Ectodermal cell (in vitro differentiated cells): ENCODE measurements at regions not wholly inside any gene's neighbourhood (a gene's known extent, or its start where the extent isn't known, plus 50 kb on each side); places are given as distances from the start of the nearest gene placed in this dataset.

Experiments used
- H3K27ac ChIP-seq: 2 replicates; pipeline ENCODE4 v1.7.0; 2013; ENCODE audit warnings: mild to moderate bottlenecking, low read depth, low read length; ENCODE audit not compliant: insufficient read depth, poor library complexity, severe bottlenecking
- H3K27me3 ChIP-seq: 2 replicates; pipeline ENCODE4 v1.7.0; 2013; ENCODE audit warnings: mild to moderate bottlenecking, low read length; ENCODE audit not compliant: insufficient read depth, control insufficient read depth, poor library complexity, severe bottlenecking
- H3K36me3 ChIP-seq: one replicate; pipeline ENCODE4 v1.7.0; 2013; ENCODE audit warnings: low read length; ENCODE audit not compliant: control insufficient read depth, insufficient read depth
- H3K4me1 ChIP-seq: one replicate; pipeline ENCODE4 v1.7.0; 2013; ENCODE audit warnings: low read length; ENCODE audit not compliant: control insufficient read depth, insufficient read depth
- H3K4me3 ChIP-seq: 2 replicates; pipeline ENCODE4 v1.7.0; 2013; ENCODE audit warnings: low read depth, low read length, control low read depth; ENCODE audit not compliant: insufficient read depth
- H3K9me3 ChIP-seq: 2 replicates; pipeline ENCODE4 v1.7.0; 2013; ENCODE audit warnings: mild to moderate bottlenecking, low read length, moderate library complexity; ENCODE audit not compliant: control insufficient read depth
- WGBS, 2 experiments: methylation state at CpG; one replicate each; pipeline ENCODE4 v1.1.7; 2013; ENCODE audit warnings: missing lambda C conversion rate in 2 of 2; 5-methylcytosine and 5-hydroxymethylcytosine counted together

GRCh38 chr15:69575387-69575786 lies 122.8 kb downstream of the RPLP1 start:
- Histone ChIP-seq H3K36me3 (no peaks in the 10 kb centered on the region), H3K4me3 (no peak overlapping the region), H3K4me1 (peaks cover 12% of the 10 kb centered on the region), H3K27ac (no peak overlapping the region), H3K27me3 (no peaks in the 10 kb centered on the region), H3K9me3 (no peaks in the 10 kb centered on the region)
- 90% methylated on average over 6 of the region's 6 CpGs for WGBS, 2 experiments

DNA sequence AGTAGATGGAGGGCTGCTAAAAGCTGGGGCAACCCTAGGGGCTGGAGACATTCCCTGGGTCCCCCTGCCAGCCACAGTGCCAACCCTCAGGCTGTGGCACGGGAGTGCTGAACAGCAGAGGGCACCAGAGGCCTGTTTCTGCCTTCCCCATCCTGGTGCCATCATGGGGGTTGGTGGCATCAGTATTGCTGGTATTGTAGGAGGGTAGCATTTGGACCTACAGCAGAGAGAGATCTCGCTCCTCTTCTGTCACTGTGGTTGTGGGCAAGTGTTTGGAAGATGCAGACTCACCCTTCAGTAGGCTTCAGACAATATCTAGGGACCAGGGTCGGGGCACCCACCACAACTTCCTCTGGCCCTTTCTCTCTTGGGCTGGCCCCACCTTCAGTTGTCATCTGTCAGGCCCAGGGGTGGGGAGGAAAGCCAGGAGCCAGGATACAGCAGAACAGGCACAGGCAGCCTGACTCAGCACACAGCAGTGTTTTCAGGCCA lies 123.5 kb downstream of the RPLP1 start:
- peaks cover 15% of the 10 kb centered on the region for H3K4me1 ChIP-seq
- no peaks in the 10 kb centered on the region for H3K27me3 ChIP-seq
- no peak overlapping the region for H3K27ac ChIP-seq
- H3K9me3 ChIP-seq = no peaks in the 10 kb centered on the region
- no peak overlapping the region for H3K4me3 ChIP-seq
- H3K36me3 ChIP-seq = no peaks in the 10 kb centered on the region
- WGBS, 2 experiments = 74 to 75% methylated on average over 3 of the region's 3 CpGs

DNA sequence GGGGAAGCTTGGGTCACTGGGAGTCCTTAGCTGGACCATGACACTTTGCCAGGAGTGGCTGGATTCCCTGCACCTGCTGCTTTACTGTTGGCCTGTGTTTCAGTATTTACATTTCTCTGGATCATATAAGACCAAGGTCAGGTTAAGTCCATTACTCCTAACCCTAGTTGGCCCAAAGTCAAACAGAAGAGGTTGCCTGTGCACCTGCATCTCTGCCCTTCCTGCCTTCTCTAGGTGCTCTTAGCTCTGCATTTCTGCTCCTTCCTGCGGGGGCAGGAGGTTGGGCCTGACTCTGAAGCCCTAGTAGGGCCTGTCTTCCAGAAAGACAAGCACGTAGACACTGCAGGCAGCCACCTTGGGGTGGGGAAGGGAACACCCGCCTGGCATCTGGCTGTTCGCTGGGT lies 124.3 kb downstream of the RPLP1 start:
- no peaks in the 10 kb centered on the region for H3K9me3 ChIP-seq
- no peak overlapping the region for H3K27ac ChIP-seq
- H3K27me3 ChIP-seq = no peaks in the 10 kb centered on the region
- peaks cover 15% of the 10 kb centered on the region for H3K4me1 ChIP-seq
- H3K36me3 ChIP-seq = no peaks in the 10 kb centered on the region
- H3K4me3 ChIP-seq = no peak overlapping the region
- 92 to 97% methylated on average over 4 of the region's 4 CpGs for WGBS, 2 experiments

GRCh38 chr15:69577397-69577796 lies 124.8 kb downstream of the RPLP1 start:
- Histone ChIP-seq H3K36me3 (no peaks in the 10 kb centered on the region), H3K27ac (no peak overlapping the region), H3K27me3 (no peaks in the 10 kb centered on the region), H3K4me1 (peaks cover 15% of the 10 kb centered on the region), H3K9me3 (no peaks in the 10 kb centered on the region), H3K4me3 (no peak overlapping the region)
- 93 to 95% methylated on average over 7 of the region's 7 CpGs for WGBS, 2 experiments

GRCh38 chr15:69578252-69578651 lies 125.6 kb downstream of the RPLP1 start:
- Histone ChIP-seq H3K27me3 (no peaks in the 10 kb centered on the region), H3K9me3 (no peaks in the 10 kb centered on the region), H3K4me1 (peaks cover 15% of the 10 kb centered on the region), H3K27ac (no peak overlapping the region), H3K4me3 (no peak overlapping the region), H3K36me3 (no peaks in the 10 kb centered on the region)
- WGBS, 2 experiments = 93 to 96% methylated on average over 9 of the region's 9 CpGs

DNA sequence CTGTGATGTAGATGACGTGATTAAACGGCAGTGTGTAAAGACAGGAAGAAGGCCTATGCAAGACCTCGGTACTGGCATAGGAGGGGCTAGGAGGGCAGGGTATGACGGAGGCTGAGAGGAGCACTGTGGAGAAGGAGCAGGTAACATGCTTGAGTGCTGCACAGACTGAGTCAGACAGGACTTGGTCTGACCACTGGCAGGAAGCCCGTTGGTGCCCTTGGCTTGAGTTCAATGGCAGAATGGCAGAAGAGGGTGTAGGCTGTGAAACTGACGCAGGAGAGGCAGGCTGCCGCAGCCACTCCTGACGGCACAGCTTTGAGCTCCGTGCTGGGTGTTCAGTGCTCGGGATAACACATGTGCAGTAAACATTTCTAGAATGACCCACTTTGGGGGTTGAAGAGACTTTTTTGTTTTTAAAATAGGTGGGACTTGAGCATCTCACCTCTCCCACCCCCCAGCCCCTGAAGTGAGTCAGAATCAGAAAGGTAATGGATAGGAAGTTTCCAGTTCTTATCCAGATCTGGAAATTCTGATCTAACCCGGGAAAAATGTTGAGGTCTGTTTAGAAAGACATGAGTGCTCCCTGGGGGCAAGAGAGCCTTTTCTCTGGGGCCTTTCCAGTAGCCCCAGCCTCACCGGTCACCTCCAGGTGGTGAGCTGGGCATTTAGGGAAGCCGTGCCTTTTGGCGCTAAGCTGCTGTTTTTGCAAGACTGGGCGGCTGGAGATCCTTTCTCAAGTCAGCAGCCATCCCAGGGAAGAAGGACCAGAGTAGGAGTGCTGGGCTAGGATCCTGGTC lies 126.4 kb downstream of the RPLP1 start:
- Histone ChIP-seq H3K9me3 (no peaks in the 10 kb centered on the region), H3K27ac (no peak overlapping the region), H3K36me3 (no peaks in the 10 kb centered on the region), H3K4me1 (peaks cover 17% of the 10 kb centered on the region), H3K4me3 (no peak overlapping the region), H3K27me3 (no peaks in the 10 kb centered on the region)
- 91 to 93% methylated on average over 15 of the region's 15 CpGs for WGBS, 2 experiments

DNA sequence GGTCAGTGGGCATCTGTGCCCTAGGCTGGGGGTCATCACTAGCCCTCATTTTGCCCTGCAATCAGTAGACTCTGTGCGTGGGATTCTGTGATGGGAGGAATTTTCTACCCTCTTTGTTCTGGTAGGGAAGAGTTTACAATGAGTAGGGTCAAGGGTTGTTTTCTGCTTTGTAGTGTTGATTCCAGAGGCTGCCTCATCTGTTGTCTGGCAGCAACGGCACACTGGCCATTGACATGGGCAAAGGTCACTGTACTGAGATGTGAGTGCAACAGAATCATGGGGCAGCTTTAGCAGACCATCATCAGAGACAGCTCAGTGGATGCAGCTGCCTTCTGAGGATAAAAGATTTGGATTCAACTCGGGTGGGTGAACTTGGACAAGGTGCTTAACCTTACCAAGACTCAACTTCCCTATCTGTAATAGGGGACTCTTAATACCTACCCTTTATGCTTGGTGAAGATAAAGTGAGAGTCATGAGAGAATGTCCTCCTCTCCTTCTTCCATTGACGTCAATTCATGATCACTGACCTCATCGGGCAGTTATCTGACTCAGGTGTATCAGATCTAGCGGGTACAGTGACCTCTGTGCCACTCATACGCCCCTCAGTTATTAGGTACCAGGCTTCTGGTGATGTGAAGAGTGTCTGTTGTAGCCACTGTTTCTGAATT lies 127.5 kb downstream of the RPLP1 start:
- WGBS, 2 experiments = 81 to 84% methylated on average over 7 of the region's 7 CpGs
- no peak overlapping the region for H3K4me3 ChIP-seq
- no peak overlapping the region for H3K27ac ChIP-seq
- no peaks in the 10 kb centered on the region for H3K36me3 ChIP-seq
- H3K9me3 ChIP-seq = no peaks in the 10 kb centered on the region
- no peaks in the 10 kb centered on the region for H3K27me3 ChIP-seq
- H3K4me1 ChIP-seq = peaks cover 17% of the 10 kb centered on the region

- Histone ChIP-seq H3K9me3 (no peaks in the 10 kb centered on the region), H3K27ac (no peak overlapping the region), H3K4me1 (peaks cover 17% of the 10 kb centered on the region), H3K4me3 (no peak overlapping the region), H3K27me3 (no peaks in the 10 kb centered on the region), H3K36me3 (no peaks in the 10 kb centered on the region)
- 66 to 69% methylated on average over 3 of the region's 3 CpGs for WGBS, 2 experiments
Observed at GRCh38 chr15:69583626-69584025, 131.0 kb downstream of the RPLP1 start.

DNA sequence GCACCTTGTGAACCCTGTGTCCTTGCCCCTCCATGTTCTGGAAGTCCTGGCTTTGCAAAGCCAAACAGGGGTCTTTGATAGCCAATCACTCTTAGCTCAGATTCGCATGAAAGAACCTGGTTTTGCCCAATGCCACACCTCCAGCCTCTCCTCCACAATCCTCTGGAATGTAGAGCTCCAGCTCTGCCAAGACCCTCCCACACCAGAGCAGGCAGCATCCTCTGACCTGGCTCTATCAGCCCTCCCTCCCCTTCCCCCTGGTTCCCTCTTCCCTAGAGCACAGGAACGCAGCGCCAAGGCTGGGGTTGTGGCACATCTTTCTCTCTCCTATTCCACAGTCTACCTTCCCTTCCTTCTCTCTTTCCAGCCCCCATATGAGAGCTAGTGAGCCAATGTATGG lies 133.3 kb downstream of the RPLP1 start:
- no peaks in the 10 kb centered on the region for H3K36me3 ChIP-seq
- H3K27me3 ChIP-seq = no peaks in the 10 kb centered on the region
- H3K4me3 ChIP-seq = no peak overlapping the region
- WGBS, 2 experiments = 80 to 86% methylated on average over 3 of the region's 3 CpGs
- H3K9me3 ChIP-seq = no peaks in the 10 kb centered on the region
- no peak overlapping the region for H3K27ac ChIP-seq
- H3K4me1 ChIP-seq = peaks cover 7% of the 10 kb centered on the region

- Histone ChIP-seq H3K36me3 (no peaks in the 10 kb centered on the region), H3K27ac (no peak overlapping the region), H3K4me1 (peaks cover 6% of the 10 kb centered on the region), H3K27me3 (no peaks in the 10 kb centered on the region), H3K4me3 (no peak overlapping the region), H3K9me3 (no peaks in the 10 kb centered on the region)
- 94 to 95% methylated on average over 9 of the region's 9 CpGs for WGBS, 2 experiments
Observed at GRCh38 chr15:69586721-69587120, 134.1 kb downstream of the RPLP1 start.
